ENCODE measurements at regions not wholly inside any gene's neighbourhood (a gene's known extent, or its start where the extent isn't known, plus 50 kb on each side); places are given as distances from the start of the nearest gene placed in this dataset.

DNA sequence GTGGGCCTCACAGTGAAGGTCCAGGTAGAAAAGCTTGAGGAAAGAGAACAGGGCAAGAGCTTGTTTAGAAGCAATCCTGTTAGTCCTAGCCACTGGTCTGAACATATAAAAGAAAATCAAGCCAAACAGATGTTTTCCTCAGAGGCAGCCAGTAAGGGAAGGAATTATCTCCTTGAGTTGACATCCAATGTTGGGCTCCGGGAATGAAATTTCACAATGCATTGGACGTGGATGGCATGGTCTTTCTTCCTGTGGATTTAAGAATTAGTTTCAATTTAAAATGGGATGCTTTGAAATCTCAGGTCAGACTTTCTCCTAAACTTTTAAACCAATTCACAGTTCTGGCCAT is 92.1 kb downstream of the ACKR3 start:
- no peak for TF ChIP-seq POLR2A (IDR thresholded peaks at IDR 0.05; ENCODE audit: low read length)
- TF ChIP-seq GATA1 (IDR thresholded peaks at IDR 0.05; ENCODE audit: low read depth, low read length), result no peak

Measured in erythroblast (primary cell).